GM18907 (cell line): ENCODE measurements at regions not wholly inside any gene's neighbourhood (a gene's known extent, or its start where the extent isn't known, plus 50 kb on each side); places are given as distances from the start of the nearest gene placed in this dataset.
"Not testable (repeated sequence)": the region's sequence is repeated elsewhere in the genome, so short reads cannot be mapped to it uniquely, and the experiment has no call there.

ENCODE experiments used
- ATAC-seq: cut with Tn5 transposase; IDR thresholded peaks from one replicate; pipeline ENCODE4 v1.9.1; 2021; ENCODE audit warnings: mild to moderate bottlenecking, moderate library complexity; ENCODE audit not compliant: unreplicated experiment

DNA sequence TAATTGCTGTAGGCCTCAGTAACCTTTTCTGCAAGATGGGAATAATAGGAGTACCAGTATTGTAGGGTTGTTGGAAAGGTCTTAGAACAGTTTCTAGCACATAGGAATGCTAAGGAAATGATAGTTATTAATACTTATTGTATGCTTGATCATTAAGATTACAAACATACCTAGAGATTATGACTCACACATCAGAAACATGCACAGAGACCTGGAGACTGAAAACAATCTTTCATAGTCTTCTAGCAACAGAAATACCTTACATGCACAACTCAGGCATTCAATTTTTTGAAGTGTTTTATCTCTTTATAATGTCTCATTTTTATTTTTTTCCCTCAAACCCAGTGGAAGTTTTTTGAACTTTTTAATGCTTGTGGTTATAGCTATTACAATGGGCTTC lies 104.4 kb upstream of the ZBTB20 start:
- ATAC-seq = no peak

- no peak for ATAC-seq
Observed at GRCh38 chr3:115252679-115253078, 105.6 kb upstream of the ZBTB20 start.

DNA sequence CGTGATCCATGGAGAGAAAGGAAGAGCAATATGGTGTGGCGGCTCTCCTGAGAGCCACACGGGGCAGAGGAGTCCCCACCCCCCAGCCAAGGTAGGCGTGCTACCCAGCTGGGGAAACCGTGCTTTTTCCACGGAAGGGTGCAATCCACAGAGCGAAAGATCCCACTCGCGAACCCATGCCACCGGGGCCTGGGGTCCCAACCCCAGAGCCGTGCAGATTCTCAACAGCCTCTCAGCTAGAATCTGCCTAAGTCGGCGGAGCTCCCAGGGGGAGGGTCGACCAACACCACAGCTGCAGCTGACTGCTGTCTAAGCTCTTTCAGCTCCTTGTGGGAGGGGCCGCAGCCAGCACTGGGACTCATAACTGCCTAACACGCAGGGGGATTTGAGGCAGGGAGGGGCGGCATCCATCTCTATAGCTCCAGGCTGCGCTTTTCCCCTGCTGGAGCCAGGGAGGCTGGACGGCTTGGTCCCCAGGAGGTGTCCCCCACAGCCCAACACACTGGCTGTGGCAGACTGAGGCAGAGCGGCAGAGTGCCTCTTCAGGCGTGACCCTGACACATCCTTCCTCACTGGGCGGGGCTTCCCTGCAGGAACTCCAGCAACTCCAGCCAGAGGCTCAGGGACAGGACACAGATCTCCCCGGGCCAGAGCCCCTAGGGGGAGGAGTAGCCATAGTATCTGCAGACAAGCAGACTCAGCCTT lies 107.6 kb upstream of the ZBTB20 start:
- no peak for ATAC-seq

DNA sequence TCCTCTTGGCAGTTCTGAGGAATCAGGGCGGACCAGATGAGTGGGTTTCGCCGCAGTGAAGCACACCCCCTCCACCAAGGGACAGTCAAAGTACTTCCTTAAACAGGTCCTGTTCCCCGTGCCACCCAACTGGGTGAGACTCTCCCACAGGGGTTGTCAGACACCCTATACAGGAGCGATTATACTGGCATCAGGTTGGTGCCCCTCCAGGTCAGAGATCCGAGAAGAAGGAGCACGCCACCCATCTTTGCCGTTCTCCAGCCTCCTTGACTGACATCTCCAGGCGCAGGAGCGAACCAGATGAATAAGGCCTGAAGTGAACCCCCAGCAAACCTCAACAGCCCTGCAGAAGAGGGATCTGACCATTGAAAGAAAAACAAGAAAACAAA lies 108.1 kb upstream of the ZBTB20 start:
- no peak for ATAC-seq

- ATAC-seq = no peak
Observed at GRCh38 chr3:115270849-115271248, 123.8 kb upstream of the ZBTB20 start.

DNA sequence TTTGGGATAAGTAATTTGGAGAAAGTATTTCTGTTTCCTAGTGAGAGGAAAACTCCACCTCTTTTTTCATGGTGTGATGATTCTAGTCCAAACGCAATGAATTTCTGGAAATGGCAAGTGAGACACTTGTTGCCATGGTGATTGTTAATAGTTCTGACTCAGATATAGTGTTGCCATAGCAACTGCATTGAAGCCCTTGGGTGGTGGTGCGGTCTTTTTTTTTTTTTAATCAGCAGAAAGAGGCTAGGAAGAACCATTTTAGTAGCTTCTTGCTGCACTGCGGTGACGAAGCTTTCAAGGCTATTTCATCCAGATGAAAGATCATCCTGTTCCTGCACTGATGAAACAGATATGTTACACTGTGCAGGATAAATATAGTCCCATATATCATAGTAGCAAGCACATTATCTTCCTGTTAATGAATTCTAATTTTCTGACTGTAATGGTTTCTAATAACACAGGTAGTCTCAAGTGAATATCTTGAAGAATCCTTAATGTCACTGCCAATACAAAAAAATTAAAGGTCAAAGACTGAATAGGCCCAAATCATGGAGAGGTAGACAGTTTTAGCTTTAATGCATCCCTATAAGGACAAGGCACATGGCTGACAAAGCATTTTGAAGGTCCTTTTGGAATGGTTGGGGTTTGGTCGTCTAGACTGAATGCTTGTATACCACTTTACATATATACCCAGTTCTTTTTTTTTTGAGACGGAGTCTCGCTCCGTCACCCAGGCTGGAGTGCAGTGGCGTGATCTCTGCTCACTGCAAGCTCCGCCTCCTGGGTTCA lies 125.1 kb upstream of the ZBTB20 start:
- no peak for ATAC-seq

- no peak for ATAC-seq
Observed at GRCh38 chr3:115275896-115276295, 128.8 kb upstream of the ZBTB20 start.

DNA sequence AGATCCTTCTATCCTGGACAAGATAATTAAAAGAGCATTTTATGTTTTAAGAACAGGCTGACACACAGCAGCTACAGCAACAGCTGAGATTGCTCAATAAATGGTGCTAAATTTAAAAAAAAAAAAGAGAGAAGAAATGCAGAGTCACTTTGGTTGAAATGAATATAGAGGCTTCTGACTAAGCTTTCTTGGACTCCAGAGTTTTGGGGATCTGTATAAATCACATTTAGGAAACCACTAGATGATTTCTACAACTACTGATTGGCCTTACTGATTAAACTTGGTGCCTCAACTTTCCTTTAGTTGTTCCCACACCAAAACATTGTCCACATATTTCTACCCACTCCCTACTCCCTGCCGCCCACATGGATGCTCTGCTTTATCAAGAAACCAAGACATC lies 132.9 kb upstream of the ZBTB20 start:
- ATAC-seq = no peak

DNA sequence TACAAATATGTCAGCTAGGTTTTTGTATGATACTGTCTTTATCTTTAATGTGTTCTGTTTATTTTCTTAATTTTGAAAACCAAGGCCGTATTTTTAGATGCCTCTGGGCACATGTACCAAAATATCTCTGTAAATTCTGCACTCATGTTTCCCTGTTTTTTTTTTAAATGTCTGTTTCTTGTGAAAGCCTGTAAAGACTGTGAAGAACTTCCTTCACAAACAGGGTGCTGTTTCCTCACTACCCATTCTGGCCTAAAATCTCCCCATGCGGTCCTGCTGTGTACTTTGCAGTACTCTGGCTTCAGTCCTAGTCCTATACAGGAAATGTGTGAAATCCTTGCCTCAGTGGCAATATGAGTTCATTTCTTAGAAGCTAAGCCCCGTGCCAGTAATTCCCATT lies 133.4 kb upstream of the ZBTB20 start:
- no peak for ATAC-seq

DNA sequence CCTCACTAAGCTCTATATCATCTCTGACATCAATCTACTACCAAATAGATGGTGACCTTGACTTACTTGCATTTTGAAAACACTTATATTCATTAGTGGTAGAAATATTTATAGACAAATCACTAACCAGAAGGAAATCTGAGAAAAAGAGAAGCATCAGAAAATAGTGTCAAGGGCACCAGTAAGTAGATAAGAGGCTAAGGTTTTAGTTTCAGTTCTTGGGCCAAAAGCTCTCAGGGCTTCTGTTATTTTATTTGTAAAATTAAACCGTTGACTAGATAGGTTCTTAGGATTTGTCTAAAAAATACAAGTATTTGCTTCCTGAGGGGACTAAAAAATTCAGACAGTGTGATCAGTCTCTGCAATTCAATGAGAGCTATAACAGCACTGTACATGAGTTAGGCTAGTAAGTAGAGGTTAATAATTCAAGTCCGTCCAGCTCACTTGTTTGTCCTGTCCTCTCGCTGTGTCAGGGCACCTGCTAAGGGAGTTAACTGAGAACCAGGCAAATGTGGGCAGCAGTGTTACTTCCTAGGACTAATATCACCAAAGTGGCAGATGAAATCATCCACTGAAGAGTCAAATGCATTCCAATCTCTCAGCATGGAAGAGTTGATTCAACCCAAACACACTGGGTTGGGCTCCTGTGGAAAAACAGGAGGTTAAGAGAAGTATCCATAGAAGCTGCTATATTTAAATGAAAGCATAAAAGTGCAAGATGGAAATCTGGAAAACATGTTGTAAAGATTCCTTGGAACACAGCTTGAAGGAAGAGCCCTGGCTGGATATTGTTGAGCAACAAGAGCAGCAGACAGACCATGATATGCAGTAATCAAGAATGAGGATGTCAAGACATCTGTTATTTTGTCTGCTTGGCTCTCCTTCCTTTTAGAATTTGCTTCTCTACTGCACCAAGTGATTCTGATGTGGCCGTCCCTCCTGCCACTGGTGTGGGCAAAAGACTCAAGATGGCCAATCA lies 134.9 kb upstream of the ZBTB20 start:
- no peak for ATAC-seq

GRCh38 chr3:115284980-115285379 lies 137.9 kb upstream of the ZBTB20 start:
- ATAC-seq = no peak

DNA sequence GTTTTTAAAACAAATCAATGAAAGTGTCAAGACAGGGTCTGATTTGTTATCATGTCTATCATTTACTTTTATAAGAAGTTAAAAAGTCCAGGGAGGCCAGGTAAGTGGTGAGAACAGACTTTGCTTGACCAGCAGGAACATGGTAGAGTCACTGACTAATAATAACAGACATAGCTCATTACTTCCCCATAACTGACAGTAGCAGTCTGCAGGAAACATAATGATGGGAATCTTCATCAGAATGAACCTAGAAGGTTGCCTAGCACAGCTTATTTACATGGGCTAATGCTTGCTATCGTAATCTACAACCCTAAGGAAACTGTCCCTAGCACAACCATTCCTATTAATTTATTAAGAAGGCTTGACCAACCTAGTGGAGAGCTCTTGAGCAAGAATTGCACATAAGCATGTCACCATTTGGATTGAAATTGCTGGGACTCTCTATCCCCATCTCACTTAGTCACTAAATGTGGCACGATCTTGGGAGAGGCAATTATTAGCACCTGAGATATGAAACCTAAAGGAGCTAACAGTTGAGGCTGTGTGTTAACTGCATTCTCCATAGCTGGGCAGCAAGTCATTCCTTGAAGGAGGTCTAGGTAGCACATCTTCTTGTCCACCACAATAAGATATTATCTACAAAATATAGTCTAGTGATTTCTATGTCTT lies 139.6 kb upstream of the ZBTB20 start:
- no peak for ATAC-seq

DNA sequence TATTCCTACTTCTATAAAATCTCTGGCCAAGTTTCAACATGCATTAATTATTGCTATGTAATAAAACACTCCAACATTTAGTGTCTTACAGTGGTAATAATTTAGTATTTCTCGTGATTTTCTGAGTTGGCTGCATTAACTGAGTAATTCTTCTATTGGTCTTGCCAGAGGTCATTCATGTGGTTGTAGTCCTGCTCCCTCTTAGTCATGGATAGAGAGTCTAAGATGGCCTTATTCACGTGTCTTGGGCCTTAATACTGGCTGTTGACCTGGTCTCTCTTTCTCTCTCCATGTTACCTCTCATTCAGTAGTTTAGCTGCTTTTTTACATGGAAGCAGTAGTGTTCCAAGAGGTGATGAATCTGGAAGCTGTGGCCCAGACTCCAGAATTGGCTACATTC lies 140.1 kb upstream of the ZBTB20 start:
- ATAC-seq = no peak

- ATAC-seq = no peak
Observed at GRCh38 chr3:115292131-115292530, 145.0 kb upstream of the ZBTB20 start.

GRCh38 chr3:115292677-115293165 lies 145.6 kb upstream of the ZBTB20 start:
- ATAC-seq = no peak

- ATAC-seq = no peak
Observed at GRCh38 chr3:115293321-115293720, 146.2 kb upstream of the ZBTB20 start.

GRCh38 chr3:115301364-115301860 lies 154.3 kb upstream of the ZBTB20 start:
- no peak for ATAC-seq

DNA sequence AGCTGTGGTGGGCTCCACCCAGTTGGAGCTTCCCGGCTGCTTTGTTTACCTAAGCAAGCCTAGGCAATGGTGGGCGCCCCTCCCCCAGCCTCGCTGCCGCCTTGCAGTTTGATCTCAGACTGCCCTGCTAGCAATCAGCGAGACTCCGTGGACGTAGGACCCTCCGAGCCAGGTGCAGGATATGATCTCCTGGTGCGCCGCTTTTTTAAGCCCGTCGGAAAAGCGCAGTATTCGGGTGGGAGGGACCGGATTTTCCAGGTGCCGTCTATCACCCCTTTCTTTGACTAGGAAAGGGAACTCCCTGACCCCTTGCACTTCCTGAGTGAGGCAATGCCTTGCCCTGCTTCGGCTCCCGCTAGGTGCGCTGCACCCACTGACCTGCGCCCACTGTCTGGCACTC lies 170.9 kb upstream of the ZBTB20 start:
- ATAC-seq = not testable (repeated sequence)

GRCh38 chr3:115321400-115321805 lies 174.3 kb upstream of the ZBTB20 start:
- no peak for ATAC-seq

DNA sequence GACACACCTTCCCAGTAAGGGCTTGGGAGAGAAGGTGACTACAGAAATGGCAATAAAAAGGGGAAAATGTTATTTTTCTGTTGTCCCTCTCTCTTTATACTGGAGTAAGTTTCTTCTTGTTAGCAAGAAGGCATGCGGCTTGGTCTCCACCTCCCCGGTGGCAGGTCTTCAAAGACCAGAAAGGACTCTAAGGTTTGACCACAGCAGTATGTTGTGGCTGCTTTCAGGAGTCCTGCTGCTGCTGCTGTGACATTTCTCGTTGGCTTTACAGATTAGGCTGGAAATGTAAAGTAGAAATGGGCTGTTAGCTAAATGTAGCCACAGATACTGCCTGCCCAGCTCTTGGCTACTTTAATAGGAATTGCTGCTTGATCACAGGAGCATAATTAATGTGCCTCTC lies 175.8 kb upstream of the ZBTB20 start:
- ATAC-seq = no peak
